Fibroblast of peridontal ligament (primary cell): ENCODE measurements at regions not wholly inside any gene's neighbourhood (a gene's known extent, or its start where the extent isn't known, plus 50 kb on each side); places are given as distances from the start of the nearest gene placed in this dataset.

Source experiments
- DNase-seq: peaks from one replicate; pipeline ENCODE4 v3.0.0-alpha.2; 2010; ENCODE audit errors: extremely low read depth

DNA sequence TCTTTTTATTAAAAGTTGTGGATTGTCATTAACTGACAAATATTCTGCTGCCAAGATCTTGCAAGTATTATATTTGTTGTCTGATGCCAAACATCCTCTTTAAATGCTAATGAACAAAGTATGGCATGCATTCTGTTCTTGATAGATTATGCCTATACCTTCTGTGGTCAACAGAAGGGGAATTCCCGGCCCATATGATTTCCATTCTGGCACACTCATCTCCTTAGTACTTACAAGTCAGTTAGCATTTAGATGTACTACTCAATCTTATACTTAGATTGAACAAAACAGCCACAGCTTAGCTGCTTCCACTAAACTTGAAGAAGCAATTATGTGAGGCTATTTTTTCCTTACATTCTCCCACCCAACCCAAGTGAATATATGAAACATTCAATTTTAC lies 246.1 kb upstream of the DACH1 start:
- no peak for DNase-seq

DNA sequence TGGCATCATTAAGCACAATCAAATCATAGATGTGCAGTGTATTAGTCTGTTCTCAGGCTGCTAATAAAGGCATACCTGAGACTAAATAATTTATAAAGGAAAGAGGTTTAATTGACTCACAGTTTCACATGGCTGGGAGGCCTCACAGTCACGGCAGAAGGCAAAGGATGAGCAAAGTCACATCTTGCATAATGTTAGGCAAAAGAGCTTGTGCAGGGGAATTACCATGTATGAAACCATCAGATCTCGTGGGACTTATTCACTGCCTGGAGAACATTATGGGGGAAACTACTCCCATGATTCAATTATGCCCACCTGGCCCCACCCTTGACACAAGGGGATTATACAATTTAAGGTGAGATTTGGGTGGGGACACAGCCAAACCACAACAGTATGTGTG lies 245.2 kb upstream of the DACH1 start:
- DNase-seq = no peak

DNA sequence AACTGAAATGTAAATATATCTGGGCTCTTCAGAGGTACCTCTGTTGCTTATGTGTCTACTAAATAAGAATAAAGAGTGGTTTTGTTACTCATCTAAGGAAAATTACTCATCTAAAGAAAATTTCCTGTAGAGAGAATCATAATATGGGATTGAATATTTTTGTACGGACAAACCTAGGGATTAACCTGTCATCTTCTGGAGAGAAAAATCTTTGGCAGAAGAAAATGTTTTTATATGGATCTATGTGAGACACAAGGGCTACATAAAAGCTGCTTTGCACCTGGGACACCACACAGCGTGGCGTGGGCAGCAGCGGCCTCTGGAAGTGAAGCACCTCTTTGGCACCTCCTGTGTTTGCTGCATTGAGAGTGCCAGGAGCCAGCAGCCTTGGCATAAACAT lies 242.9 kb upstream of the DACH1 start:
- DNase-seq = no peak

DNA sequence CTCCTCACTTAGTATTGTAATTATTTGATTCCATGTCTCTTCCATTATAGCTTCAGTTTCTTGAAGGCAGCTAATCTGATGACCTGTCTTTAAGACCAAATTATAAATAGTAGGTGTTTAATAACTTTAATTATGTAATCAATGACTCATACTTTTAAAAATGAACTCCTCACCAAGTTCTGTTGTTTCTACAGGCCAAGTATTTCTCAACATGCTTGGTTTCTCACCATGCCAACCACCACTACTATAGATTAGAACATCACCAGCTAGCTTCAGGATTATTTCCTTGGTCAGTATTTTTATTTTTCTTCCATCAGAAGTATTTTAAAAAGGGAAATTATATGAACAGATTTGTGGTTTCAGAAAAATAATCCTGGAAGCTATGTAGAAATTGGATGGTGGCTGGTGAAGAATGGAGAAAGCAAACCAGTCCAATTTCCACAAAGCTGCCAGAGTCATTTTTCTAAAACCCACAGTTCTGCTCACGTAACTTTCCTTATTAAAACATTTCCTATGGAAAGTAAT lies 237.7 kb upstream of the DACH1 start:
- no peak for DNase-seq

DNA sequence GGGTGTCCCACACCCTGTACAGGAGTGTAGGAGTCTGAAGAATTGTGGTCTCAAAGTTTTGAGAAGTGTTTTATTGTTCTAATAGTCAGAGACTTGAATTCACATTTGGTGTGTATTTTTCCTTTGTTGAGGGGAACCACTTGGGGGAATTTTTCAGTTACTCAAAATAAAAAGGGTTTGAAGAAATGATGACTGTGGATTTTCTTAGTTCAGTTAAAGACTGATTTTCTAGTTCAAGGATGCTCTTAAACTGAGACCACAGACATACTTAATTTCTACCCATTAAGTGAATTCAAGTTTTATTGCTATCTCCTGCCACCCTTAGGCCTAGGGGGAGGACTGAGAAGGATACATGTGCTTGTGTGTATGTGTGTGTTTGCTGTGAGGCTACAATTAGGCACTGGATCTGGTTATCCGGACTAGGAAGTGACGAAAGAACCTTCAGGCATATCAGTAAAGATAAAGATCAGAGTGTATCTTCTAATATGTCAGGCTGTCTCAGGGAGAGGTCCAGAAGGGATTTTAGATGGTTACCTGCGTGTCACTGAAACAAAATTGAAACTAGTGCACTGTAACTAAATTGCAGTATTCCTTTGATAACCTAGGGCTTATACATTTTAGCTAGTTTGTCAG lies 234.9 kb upstream of the DACH1 start:
- no peak for DNase-seq

DNA sequence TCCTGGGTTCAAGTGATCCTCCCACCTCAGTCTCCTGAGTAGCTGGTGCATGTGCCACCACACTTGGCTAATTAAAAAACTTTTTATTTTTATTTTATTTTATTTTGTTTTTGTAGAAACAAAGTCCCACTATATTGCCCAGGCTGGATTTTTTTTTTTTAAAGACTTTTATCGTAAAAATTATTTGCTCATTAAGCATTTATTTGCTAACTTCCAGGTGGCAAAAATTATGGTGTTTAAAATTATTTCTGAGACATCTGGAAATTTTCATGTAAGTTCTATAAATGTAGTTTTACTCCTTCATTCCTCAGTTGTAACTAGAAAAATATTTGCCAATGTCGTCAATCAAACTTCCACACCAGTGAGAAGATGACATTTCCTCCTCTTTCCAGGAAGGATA lies 233.3 kb upstream of the DACH1 start:
- DNase-seq = no peak

DNA sequence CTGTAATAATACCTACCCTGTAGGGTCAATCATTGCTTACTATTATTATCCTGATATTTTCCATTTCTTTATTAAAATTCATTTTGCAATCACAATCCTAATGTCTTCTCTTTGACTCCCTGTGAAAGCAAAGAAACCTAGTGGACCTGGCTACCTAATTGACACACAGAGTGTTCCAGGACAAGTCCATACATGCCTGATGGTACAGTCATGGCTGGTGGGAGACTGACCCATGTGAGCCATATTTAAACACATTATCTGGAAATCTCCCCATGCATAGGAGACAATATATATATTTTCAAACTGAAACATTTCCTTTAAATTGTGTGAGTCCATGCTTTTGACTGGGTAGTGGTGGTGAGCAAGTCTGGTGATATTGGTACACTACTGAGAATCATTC lies 230.6 kb upstream of the DACH1 start:
- DNase-seq = no peak

DNA sequence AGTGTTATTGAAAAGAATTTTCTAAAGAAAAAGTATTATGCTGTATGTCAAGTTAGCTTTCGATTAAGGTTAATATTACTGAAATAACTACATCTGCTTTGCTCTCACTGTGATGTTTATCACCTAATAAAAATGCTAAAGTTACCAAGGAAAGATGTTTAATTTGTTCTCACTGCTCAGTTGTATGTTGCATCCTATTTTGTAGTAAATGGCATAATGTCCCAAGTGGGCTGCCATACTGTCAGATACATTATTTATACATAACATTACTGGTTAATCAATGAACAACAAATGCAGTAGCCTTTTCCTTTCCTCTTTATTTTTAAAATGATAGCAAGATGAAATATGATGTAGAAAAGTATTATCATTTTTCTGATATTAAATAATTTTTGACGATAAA lies 226.3 kb upstream of the DACH1 start:
- DNase-seq = no peak

DNA sequence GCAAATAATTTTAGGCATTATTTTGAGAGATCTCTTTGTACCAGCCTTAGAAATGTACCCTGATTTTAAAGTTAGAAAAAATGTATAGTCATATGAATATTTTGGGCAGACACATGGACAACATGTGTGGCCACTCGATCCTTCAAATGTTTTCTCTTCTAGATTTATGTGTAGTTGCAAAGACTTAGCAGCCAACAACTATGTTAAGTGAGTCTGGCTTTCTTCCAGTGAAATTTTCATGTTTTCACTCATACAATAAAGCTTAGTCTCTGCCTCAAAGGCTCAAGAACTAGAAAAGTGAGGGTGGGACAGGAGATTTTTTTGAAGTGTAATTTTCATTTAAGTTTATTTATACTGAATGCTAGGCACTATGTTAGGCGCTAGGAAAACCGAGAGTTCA lies 207.7 kb upstream of the DACH1 start:
- DNase-seq = no peak

DNA sequence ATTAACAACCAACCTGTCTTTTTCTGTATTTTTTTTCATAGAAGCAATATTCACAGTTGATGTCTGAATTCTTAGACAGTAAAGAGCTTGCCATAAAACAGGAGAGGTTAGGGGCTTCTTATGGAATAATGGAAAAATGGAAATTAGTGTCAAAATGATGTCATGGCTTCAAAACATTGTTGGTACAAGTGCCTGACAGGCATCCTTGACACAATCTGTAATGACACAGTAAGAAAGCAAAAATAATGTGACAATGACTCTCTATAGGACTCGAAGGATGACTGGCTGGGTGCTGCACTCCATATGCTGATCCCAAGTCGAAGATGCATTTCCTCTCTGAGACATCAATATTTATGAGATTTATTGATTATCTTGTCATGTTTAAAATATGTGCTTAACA lies 205.3 kb upstream of the DACH1 start:
- no peak for DNase-seq

DNA sequence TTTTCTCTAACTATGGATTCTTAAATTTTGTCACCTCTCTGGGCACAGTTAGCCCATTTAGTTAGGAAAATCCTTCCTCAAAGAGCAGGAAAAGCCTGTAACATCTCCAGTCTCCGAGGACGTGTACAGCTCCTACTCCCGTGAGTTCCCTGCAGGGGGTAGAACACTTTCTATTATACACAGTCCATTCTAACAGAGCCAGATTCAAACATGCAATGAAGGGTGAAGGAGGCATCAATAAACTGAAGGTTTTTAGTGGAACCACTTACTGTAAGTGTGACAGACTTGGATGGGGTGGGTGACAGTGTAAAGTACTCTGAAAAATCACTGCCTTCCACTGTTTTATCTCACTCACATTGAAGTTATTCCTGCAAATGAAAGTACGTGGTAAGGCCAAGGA lies 204.7 kb upstream of the DACH1 start:
- DNase-seq = no peak

DNA sequence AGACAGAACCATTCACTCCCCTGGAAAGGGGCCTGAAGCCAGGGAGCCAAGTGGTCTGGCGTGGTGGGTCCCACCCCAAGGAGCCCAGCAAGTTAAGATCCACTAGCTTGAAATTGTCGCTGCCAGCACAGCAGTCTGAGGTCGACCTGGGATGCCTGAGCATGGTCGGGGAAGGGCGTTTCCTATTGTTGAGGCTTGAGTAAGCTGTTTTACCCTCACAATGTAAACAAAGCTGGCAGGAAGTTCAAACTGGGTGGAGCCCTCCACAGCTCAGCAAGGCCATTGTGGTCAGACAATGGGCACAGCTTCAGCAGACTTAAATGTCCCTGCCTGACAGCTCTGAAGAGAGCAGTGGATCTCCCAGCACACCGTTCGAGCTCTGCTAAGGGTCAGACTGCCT lies 195.6 kb upstream of the DACH1 start:
- no peak for DNase-seq

DNA sequence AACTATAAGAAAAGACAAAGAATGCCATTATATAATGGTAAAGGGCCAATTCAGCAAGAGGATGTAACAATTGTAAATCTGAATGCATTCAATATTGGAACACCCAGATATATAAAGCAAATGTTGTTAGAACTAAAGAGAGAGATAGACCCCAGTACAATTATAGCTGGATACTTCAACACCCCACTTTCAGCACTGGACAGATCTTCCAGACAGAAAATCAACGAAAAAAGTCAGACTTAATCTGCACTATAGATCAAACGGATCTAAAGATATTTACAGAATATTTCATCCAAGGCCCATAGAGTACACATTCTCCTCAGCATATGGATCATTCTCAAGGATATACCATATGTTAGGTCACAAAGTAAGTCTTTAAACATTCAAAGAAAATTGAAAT lies 194.6 kb upstream of the DACH1 start:
- DNase-seq = no peak

DNA sequence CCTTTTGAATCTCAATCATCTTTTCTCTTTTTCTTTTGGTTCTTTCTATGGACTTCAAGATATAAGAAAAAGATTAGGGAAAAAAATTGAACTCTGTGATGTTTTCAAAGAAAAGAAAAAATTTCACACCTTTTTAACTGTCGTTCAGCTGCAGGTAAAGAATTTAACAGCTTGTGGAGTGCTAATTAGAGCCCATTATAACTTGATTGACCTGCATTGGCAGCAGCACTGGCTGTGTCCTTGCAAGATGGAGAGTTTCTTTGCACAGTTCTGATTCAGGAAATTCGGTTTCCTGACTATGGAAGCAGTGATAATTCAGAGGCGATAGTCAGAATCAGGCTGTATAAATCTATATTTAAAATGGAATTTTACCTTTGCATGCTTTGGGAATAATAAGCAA lies 183.2 kb upstream of the DACH1 start:
- no peak for DNase-seq

DNA sequence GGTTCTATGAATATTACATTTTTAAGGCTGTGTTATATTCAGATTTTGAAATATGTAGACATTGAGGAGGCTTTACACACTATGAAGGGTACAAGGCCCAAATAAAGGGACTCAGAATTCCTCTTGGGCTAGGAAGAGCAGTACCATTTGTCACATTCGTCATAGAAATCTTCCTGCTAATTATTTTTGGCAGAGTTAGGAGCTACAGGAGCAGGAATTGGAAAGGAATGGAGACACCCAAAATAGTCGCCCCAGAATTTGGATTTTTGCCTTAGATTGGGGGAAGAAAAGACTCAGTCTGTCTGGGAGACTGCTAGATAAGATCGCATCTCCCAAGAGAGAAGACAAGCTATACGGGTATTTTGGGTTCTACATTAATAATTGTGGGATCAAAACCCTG lies 176.4 kb upstream of the DACH1 start:
- no peak for DNase-seq

DNA sequence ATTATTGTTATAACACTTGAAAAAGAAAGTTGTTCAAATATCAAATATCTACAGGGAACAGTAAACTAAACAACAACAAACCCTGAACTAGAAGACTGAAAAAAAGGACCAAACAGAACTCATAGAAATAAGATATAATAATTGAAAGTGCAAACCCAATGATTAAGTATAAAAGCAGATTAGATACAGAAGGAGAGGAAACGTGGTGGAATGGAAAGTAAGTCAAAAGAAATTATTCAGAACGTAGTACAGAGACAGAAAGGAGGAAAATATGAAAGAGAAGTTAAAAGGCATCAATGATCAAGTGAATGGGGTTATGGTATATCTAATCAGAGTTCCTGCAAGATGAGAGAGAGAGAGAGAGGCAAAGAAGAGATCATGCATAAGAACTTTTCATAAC lies 174.2 kb upstream of the DACH1 start:
- DNase-seq = no peak

DNA sequence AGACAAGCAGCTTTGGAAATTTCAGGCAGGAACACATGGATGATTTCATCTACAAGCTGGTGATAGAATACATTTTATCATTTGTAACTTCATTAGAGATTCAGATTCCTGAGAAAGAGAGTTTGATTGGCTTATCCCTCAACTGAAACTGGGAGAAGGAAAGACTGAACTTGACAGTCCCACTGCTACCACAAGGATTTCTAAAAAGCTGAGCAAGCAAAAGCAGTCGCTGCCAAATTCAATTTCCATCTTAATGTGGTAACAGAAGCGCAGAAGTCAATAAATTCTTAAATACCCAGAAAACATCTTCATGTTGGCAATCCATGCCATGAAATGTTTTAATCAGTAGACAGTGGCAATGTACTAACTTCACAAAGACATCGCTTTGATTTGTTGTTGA lies 172.1 kb upstream of the DACH1 start:
- no peak for DNase-seq

DNA sequence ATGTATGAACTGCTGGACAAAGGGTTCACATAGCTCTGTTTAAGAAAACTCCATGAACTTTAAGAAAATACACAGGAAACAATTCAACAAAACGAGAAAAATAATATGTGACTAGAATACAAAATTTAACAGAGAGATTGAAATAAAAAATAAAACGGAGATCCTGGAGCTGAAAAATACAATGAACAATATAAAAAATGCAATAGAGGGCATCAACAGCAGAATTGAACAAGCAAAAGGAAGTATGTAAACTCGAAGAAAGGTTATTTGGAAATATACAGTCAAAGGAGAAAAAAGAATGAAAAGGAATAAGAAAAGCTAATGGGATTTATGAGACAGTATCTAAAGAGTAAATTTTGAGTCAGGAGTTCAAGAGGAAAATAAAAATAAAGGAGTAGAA lies 163.0 kb upstream of the DACH1 start:
- DNase-seq = no peak

DNA sequence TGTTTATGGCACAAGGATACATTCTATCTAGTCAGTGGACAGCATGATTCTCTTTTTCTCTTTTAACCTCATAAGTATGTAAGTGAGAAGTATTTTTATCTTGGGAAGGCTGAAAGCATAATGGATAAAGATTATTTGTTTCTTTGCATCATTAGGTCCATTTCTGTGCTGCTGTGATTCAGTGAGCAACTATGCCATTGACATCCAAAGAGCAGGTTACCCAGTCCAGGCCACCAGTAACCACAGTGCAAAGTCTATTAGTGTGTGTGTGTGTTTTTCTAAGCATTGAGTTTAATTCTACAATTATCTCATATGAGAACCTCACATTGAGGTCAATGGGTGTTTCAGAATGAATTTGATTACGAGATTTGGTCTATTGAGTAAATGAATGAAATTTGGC lies 158.8 kb upstream of the DACH1 start:
- no peak for DNase-seq

DNA sequence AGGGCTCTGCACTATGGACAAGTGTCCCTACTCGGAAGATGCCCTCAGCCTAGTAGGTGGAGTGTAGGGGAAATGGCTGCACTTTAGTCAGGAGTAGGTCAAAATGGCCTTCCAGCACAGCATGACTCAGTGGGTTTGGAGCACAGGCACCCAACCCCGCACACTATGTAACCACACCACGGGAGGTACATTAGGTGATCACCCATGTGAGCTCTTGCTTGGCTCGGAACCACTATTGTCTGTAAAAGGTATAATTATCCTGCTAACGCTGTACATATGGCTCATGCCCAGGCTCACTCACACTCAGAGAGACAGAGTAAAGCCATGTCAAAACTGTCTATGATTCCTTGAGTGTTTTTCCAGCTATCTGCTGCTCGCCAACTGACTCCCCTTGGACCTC lies 156.9 kb upstream of the DACH1 start:
- no peak for DNase-seq

DNA sequence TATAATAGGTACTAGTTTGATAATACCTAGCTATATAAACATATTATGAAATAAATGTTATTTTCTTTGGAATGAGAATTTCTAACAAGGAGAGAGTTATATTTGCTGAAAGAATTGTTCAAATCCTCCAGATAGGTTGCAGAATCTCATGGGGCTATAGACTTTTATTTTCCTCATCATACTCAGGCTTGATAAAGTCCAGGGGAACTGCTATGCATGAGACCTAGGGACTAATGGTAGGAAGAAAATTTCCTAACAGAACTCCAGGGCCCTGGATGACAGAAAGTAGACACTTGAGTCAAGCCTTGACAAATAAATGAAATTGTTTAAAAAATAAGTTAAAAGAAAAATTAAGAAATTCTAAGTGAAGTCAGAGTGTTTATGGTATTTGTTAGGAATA lies 138.5 kb upstream of the DACH1 start:
- no peak for DNase-seq

DNA sequence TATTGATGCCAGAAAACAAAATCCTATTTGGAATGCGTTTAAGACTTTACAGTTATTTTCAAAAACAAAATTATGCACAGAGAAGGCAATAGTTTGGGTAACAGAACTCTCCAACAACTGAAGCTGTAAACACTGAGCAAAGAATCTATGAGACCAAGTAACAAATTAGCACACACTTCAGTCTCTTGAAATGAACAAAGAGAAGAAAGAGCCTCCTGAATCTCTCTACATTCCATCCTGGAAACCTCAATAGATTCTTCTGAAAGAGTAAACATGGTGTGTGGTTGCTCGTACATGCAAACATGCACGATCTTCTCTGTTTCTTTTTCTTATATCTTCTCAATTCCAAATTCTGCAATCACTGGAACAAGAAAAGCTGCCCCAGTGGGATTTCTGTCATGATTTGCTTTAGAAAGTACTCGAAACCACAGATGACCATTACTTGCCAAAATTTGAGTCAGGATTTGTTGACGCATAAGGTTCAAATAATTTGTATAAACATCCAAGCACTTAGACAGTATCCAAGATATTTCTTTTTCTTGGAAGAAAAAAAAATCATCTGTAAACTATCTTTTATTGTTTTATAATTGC lies 137.9 kb upstream of the DACH1 start:
- DNase-seq = peak; percentile 74

DNA sequence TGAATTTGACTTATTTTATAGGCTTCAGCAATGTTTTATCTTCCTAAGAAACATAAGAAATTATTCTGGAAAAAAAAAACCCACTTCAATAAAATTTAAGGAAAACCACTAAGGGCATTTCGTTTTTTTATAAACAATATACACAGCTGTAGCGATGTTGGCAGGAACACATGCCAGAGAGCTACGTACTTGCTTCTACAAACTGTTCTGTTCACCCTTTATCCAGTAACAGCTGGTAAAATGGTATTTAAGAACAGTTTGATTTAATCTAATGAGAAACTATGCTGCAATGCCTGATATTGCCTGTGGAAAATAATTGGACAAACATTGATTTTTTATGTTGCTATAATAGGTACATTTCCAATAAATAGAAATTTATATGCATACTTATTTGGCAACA lies 137.2 kb upstream of the DACH1 start:
- DNase-seq = peak; percentile 39

DNA sequence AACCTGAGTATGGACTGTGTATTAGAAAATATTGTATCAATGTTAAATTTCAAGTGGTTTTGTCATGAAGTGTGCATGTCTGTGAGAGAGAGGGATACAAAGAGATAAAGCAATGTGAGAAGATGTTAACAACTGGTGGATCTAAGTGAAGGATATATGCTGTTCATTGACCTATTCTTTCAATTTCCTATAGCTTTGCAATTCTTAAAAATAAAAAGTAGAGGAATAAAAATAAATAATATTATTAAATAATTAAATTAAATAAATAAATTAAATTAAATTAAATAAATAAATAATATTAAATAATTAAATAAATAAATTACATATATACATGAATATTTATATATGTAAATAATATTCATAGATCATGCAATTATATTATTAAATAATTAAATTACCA lies 131.2 kb upstream of the DACH1 start:
- no peak for DNase-seq
